ENCODE measurements at regions not wholly inside any gene's neighbourhood (a gene's known extent, or its start where the extent isn't known, plus 50 kb on each side); places are given as distances from the start of the nearest gene placed in this dataset.

DNA sequence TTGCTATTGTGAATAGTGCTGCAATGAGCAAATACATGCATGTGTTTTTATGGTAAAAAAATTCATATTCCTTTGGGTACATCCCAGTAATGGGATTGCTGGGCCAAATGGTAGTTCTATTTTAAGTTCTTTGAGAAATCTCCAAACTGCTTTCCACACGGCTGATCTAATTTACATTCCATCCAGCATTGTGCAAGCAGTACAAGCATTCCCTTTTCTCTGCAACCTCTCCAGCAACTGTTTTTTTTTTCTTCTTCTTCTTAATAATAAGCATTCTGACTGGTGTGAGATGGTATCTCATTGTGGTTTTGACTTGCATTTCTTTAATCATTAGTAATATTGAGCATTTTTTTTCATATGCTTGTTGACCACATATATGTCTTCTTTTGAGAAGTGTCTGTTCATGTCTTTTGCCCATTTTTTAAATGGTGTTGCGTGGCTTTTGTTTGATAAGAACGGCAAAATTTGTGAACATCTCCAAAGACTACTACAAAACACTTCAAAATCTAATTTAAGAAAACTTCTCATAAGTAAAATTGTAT lies 136.1 kb upstream of the MYO3A start:
- TF ChIP-seq POLR2AphosphoS5 (IDR thresholded peaks at IDR 0.05) (no peak), CTCF (IDR thresholded peaks at IDR 0.05) (no peak), POLR2A (IDR thresholded peaks at IDR 0.05) (no peak)

All from breast epithelium (tissue), 3 donors.